AML-193 (cell line): ENCODE measurements at regions not wholly inside any gene's neighbourhood (a gene's known extent, or its start where the extent isn't known, plus 50 kb on each side); places are given as distances from the start of the nearest gene placed in this dataset.

Experiments
- DNase-seq, 2 experiments: peaks; one replicate each; lab custom pipeline; 2025; lab: John Stamatoyannopoulos, UW

- DNase-seq: no peak
Observed at GRCh38 chr15:67980773-67981685, 73.1 kb upstream of the PIAS1 start.

- no peak for DNase-seq
Observed at GRCh38 chr15:67981848-67982247, 72.3 kb upstream of the PIAS1 start.

GRCh38 chr15:67991706-67992105 is 62.4 kb upstream of the PIAS1 start:
- DNase-seq: no peak

GRCh38 chr15:67992411-67992810 is 61.7 kb upstream of the PIAS1 start:
- no peak for DNase-seq

GRCh38 chr15:67992834-67993233 is 61.3 kb upstream of the PIAS1 start:
- no peak for DNase-seq

- no peak for DNase-seq
Observed at GRCh38 chr15:67997996-67998395, 56.1 kb upstream of the PIAS1 start.

GRCh38 chr15:67998599-67999133 is 55.4 kb upstream of the PIAS1 start:
- no peak for DNase-seq

GRCh38 chr15:67999320-68000100 is 54.6 kb upstream of the PIAS1 start:
- no peak for DNase-seq

- DNase-seq: no peak
Observed at GRCh38 chr15:68000754-68001153, 53.4 kb upstream of the PIAS1 start.

- no peak for DNase-seq
Observed at GRCh38 chr15:68001811-68002210, 52.3 kb upstream of the PIAS1 start.

GRCh38 chr15:68003297-68003696 is 50.8 kb upstream of the PIAS1 start:
- DNase-seq: no peak
